ENCODE measurements at regions not wholly inside any gene's neighbourhood (a gene's known extent, or its start where the extent isn't known, plus 50 kb on each side); places are given as distances from the start of the nearest gene placed in this dataset.

- no peak for TF ChIP-seq POLR2A (IDR thresholded peaks at IDR 0.05)
- no peak for TF ChIP-seq POLR2AphosphoS5 (IDR thresholded peaks at IDR 0.05)
- TF ChIP-seq CTCF (IDR thresholded peaks at IDR 0.05): no peak
- no peak for TF ChIP-seq EP300 (IDR thresholded peaks at IDR 0.05)
Measured at GRCh38 chr2:134009440-134009839, 244.4 kb upstream of the MGAT5 start.

Measured in gastroesophageal sphincter (tissue), 3 donors.